Activated B cell treated with CpG ODN at 0.5 μM for 24 hours (primary cell): ENCODE measurements at regions not wholly inside any gene's neighbourhood (a gene's known extent, or its start where the extent isn't known, plus 50 kb on each side); places are given as distances from the start of the nearest gene placed in this dataset.

Experiments
- ATAC-seq: fragments of 200-7000 bp; cut with Tn5 transposase; one replicate; pipeline ENCODE4 v1.10.0; 2021; ENCODE audit warnings: low read depth, mild to moderate bottlenecking, moderate library complexity
- CTCF ChIA-PET: fragments of 350-600 bp; sonication (Branson Sonifier 250); formaldehyde crosslinking; loops from one replicate; lab custom pipeline; 2021; ENCODE audit warnings: antibody characterized with exemption; lab: Charles Lee
- POLR2A ChIA-PET: fragments of 350-600 bp; sonication (Branson Sonifier 250); formaldehyde crosslinking; loops from one replicate; lab custom pipeline; 2021; ENCODE audit warnings: antibody characterized with exemption; lab: Charles Lee
- DNase-seq: peaks from one replicate; pipeline ENCODE4 v3.0.0; 2022
- H3K27ac Mint-ChIP-seq: one replicate; pipeline ENCODE4 v1.8.0; 2020; ENCODE audit warnings: mixed read lengths
- H3K27me3 Mint-ChIP-seq: one replicate; pipeline ENCODE4 v1.8.0; 2021; ENCODE audit warnings: mixed read lengths
- H3K36me3 Mint-ChIP-seq: one replicate; pipeline ENCODE4 v1.8.0; 2021; ENCODE audit warnings: low read depth, mixed read lengths
- H3K4me1 Mint-ChIP-seq: one replicate; pipeline ENCODE4 v1.8.0; 2021; ENCODE audit warnings: mixed read lengths
- H3K4me3 Mint-ChIP-seq: one replicate; pipeline ENCODE4 v1.8.0; 2020; ENCODE audit warnings: mild to moderate bottlenecking, mixed read lengths
- H3K9me3 Mint-ChIP-seq: one replicate; pipeline ENCODE4 v1.8.0; 2020; ENCODE audit warnings: mixed read lengths
- CTCF ChIP-seq: fragments of 200-600 bp; IDR thresholded peaks from one replicate; pipeline ENCODE4 v1.8.0; 2022; ENCODE audit warnings: antibody characterized with exemption, mild to moderate bottlenecking
- intact Hi-C: fragments of 100-400 bp; cut with micrococcal nuclease; formaldehyde crosslinking; loops from one replicate; pipeline ENCODE4 v1.15.1; 2024

DNA sequence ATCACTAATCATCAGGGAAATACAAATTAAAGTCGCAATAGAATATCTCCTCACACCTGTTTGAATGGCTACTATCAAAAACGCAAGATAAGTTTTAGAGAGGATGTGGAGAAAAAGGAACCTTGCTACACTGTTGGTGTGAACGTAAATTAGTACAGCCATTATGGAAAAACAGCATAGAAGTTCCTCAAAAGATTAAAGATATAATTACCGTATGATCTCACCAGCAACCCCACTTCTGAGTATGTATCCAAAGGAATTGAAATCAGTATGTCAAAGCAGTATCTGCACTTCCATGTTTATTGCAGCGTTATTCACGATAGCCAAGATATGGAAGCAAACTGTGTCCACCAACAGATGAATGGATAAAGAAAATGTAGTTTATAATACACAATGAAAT, 164.4 kb downstream of the ZNF365 start:
- peaks cover 16% of the 10 kb centered on the region for H3K36me3 Mint-ChIP-seq
- CTCF ChIA-PET, result interaction anchor here (1.3 kb wide), 1 partner anchor 61 kb away, joined by 3 read pairs; no protein-coding TSS in a partner anchor
- intact Hi-C loops, result no loop called here
- POLR2A ChIA-PET, result interaction anchor here (1.9 kb wide), 1 partner anchor 11 kb away, joined by 13 read pairs; no protein-coding TSS in a partner anchor
- no peak for TF ChIP-seq CTCF
- ATAC-seq, result peak; percentile 10
- H3K4me3 Mint-ChIP-seq, result peak overlapping the region; percentile 11
- peaks cover 52% of the 10 kb centered on the region for H3K4me1 Mint-ChIP-seq
- H3K27ac Mint-ChIP-seq, result peak overlapping the region; percentile 78
- DNase-seq, result no peak
- H3K9me3 Mint-ChIP-seq, result peaks cover 22% of the 10 kb centered on the region
- no peaks in the 10 kb centered on the region for H3K27me3 Mint-ChIP-seq

GRCh38 chr10:62540389-62540788, 166.2 kb downstream of the ZNF365 start:
- H3K27ac Mint-ChIP-seq, result peak overlapping the region; percentile 87

GRCh38 chr10:62541811-62542210, 167.6 kb downstream of the ZNF365 start:
- Mint-ChIP-seq H3K27me3 (no peaks in the 10 kb centered on the region), H3K4me3 (no peak overlapping the region), H3K27ac (peak overlapping the region; percentile 57), H3K4me1 (peaks cover 73% of the 10 kb centered on the region), H3K36me3 (peaks cover 8% of the 10 kb centered on the region), H3K9me3 (peaks cover 10% of the 10 kb centered on the region)
- ChIA-PET CTCF (interaction anchor here (1.1 to 1.5 kb wide), 4 partner anchors 49 to 104 kb away, joined by 3 to 6 read pairs (median 4); no protein-coding TSS in a partner anchor), POLR2A (interaction anchor here (0.5 to 2.2 kb wide), 4 partner anchors 12 to 642 kb away, joined by 3 to 21 read pairs (median 6); no protein-coding TSS in a partner anchor)
- ATAC-seq, result peak; percentile 74
- intact Hi-C loops, result loop anchor here (5.0 kb wide), 1 partner anchor 50 kb away; no protein-coding TSS in a partner anchor
- no peak for DNase-seq
- no peak for TF ChIP-seq CTCF

More at GRCh38 chr10:62540389-62540788, 166.2 kb downstream of the ZNF365 start:
- TF ChIP-seq CTCF, result no peak
- H3K9me3 Mint-ChIP-seq, result peaks cover 17% of the 10 kb centered on the region
- POLR2A ChIA-PET, result interaction anchor here (0.6 to 1.3 kb wide), 4 partner anchors 9 to 197 kb away, joined by 3 to 19 read pairs (median 6); no protein-coding TSS in a partner anchor
- peaks cover 13% of the 10 kb centered on the region for H3K36me3 Mint-ChIP-seq
- DNase-seq (no peak), ATAC-seq (peak; percentile 46)
- intact Hi-C loops, result loop anchor here (1.0 to 5.0 kb wide), 2 partner anchors 12 to 48 kb away; no protein-coding TSS in a partner anchor
- no peaks in the 10 kb centered on the region for H3K27me3 Mint-ChIP-seq
- peak overlapping the region; percentile 46 for H3K4me3 Mint-ChIP-seq
- CTCF ChIA-PET, result interaction anchor here (1.0 to 1.2 kb wide), 2 partner anchors 13 to 14 kb away, joined by 3 read pairs; no protein-coding TSS in a partner anchor
- peaks cover 58% of the 10 kb centered on the region for H3K4me1 Mint-ChIP-seq

- H3K9me3 Mint-ChIP-seq, result peaks cover 13% of the 10 kb centered on the region
- DNase-seq (no peak), ATAC-seq (no peak)
- no peaks in the 10 kb centered on the region for H3K27me3 Mint-ChIP-seq
- POLR2A ChIA-PET, result no interaction called here
- CTCF ChIA-PET, result interaction anchor here (1.2 kb wide), 1 partner anchor 106 kb away, joined by 3 read pairs; no protein-coding TSS in a partner anchor
- intact Hi-C loops, result loop anchor here (5.0 kb wide), 1 partner anchor 51 kb away; no protein-coding TSS in a partner anchor
- peaks cover 3% of the 10 kb centered on the region for H3K36me3 Mint-ChIP-seq
- TF ChIP-seq CTCF, result no peak
- no peak overlapping the region for H3K27ac Mint-ChIP-seq
- H3K4me1 Mint-ChIP-seq, result peaks cover 64% of the 10 kb centered on the region
- H3K4me3 Mint-ChIP-seq, result no peak overlapping the region
These were observed 169.6 kb downstream of the ZNF365 start for GRCh38 chr10:62543571-62544355.
